ENCODE measurements at regions not wholly inside any gene's neighbourhood (a gene's known extent, or its start where the extent isn't known, plus 50 kb on each side); places are given as distances from the start of the nearest gene placed in this dataset.

DNA sequence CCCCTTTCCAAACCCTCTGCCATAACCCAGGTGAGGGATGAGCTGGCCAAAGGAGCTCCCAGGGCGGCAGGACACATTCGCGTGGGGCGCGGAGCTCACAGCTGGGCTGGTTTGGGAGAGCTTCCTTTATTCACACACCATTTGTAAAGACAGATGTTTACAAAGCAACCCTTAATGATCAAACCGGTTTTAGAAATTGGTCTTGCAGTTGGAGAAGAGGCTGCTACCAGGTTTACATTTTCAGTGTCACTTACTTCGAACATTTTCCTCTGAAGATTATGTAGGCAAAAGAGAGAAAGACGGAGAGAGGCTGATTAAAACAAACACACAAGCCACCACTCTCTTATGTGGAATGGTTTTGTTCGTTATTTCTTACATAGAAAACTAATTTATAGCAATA, 648.7 kb downstream of the IRX1 start:
- no peak overlapping the region for H3K27ac ChIP-seq (replicated peaks)
- TF ChIP-seq REST (IDR thresholded peaks at IDR 0.05; ENCODE audit: insufficient replicate concordance, low read depth) = no peak
- TF ChIP-seq POLR2AphosphoS5 (IDR thresholded peaks at IDR 0.05; ENCODE audit: low read depth) = no peak
- TF ChIP-seq, protein P1, sequence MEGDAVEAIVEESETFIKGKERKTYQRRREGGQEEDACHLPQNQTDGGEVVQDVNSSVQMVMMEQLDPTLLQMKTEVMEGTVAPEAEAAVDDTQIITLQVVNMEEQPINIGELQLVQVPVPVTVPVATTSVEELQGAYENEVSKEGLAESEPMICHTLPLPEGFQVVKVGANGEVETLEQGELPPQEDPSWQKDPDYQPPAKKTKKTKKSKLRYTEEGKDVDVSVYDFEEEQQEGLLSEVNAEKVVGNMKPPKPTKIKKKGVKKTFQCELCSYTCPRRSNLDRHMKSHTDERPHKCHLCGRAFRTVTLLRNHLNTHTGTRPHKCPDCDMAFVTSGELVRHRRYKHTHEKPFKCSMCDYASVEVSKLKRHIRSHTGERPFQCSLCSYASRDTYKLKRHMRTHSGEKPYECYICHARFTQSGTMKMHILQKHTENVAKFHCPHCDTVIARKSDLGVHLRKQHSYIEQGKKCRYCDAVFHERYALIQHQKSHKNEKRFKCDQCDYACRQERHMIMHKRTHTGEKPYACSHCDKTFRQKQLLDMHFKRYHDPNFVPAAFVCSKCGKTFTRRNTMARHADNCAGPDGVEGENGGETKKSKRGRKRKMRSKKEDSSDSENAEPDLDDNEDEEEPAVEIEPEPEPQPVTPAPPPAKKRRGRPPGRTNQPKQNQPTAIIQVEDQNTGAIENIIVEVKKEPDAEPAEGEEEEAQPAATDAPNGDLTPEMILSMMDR (IDR thresholded peaks at IDR 0.05; ENCODE audit: insufficient read depth, low read length) = no peak
- TF ChIP-seq SPI1 (IDR thresholded peaks at IDR 0.05; ENCODE audit: borderline replicate concordance, low read depth) = no peak
- TF ChIP-seq GABPA (IDR thresholded peaks at IDR 0.05; ENCODE audit: low read depth) = no peak
- no peaks in the 10 kb centered on the region for H3K27me3 ChIP-seq (ENCODE audit: insufficient read depth, poor library complexity, severe bottlenecking)
- no peak overlapping the region for H3K4me3 ChIP-seq (replicated peaks; ENCODE audit: insufficient read depth, low read length)
- no peak for DNase-seq (ENCODE audit: low read depth in 1 of 2, low spot score in 1 of 2)

DNA sequence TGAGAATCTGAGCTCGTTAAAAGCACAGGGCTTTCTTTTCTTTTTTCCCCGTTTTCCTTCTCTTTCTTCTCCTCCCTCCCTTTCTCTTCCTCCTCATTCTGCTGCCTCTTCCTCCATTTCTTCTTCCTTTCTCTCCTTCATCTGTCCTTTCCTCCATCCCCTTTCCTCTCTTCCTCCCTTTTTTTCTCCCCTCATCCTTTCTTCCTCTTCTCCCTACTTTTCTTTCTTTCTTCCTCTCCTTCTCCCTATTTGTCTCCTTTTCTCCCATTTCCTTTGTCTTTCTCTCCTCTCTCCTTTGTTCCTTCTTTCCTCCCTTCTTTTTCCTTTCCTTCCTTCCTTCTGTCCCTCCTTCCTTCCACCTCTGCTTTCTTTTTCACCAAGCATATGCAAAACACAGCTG, 649.4 kb downstream of the IRX1 start:
- Histone ChIP-seq H3K27ac (replicated peaks) (no peak overlapping the region), H3K27me3 (ENCODE audit: insufficient read depth, poor library complexity, severe bottlenecking) (no peaks in the 10 kb centered on the region), H3K4me3 (replicated peaks; ENCODE audit: insufficient read depth, low read length) (no peak overlapping the region)
- no peak for DNase-seq (ENCODE audit: low read depth in 1 of 2, low spot score in 1 of 2)
- no peak for TF ChIP-seq POLR2AphosphoS5 (IDR thresholded peaks at IDR 0.05; ENCODE audit: low read depth)
- TF ChIP-seq REST (IDR thresholded peaks at IDR 0.05; ENCODE audit: insufficient replicate concordance, low read depth) = no peak
- TF ChIP-seq SPI1 (IDR thresholded peaks at IDR 0.05; ENCODE audit: borderline replicate concordance, low read depth) = no peak

GRCh38 chr5:4245511-4245910, 649.9 kb downstream of the IRX1 start:
- DNase-seq (ENCODE audit: low read depth in 1 of 2, low spot score in 1 of 2) = no peak
- H3K4me3 ChIP-seq (replicated peaks; ENCODE audit: insufficient read depth, low read length) = no peak overlapping the region
- H3K27ac ChIP-seq (replicated peaks) = no peak overlapping the region
- TF ChIP-seq REST (IDR thresholded peaks at IDR 0.05; ENCODE audit: insufficient replicate concordance, low read depth) (no peak), GABPA (IDR thresholded peaks at IDR 0.05; ENCODE audit: low read depth) (no peak), POLR2AphosphoS5 (IDR thresholded peaks at IDR 0.05; ENCODE audit: low read depth) (no peak), SPI1 (IDR thresholded peaks at IDR 0.05; ENCODE audit: borderline replicate concordance, low read depth) (no peak)
- TF ChIP-seq, protein P1 (IDR thresholded peaks at IDR 0.05; ENCODE audit: insufficient read depth, low read length) = no peak
- H3K27me3 ChIP-seq (ENCODE audit: insufficient read depth, poor library complexity, severe bottlenecking) = no peaks in the 10 kb centered on the region

DNA sequence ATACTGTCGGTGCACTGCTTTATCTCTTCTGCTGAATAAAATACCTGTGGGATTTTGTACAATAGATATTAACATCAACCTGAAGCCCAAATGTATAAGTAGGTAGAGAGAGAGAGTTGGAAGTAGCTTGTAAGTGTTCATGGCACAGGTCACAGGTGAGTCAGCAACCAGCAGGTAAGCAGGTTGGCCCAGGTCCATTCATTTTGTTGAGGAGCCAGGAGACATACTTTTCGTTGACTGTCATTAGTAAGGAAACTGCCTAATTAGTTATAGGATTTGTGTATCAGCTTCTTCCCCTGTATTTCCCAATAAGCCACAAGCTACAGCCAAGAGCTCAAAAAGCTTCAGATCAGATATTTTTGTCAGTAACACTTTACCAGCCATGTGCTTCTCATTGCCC, 650.8 kb downstream of the IRX1 start:
- TF ChIP-seq, protein P1 (IDR thresholded peaks at IDR 0.05; ENCODE audit: insufficient read depth, low read length) = no peak
- TF ChIP-seq SPI1 (IDR thresholded peaks at IDR 0.05; ENCODE audit: borderline replicate concordance, low read depth) (no peak), REST (IDR thresholded peaks at IDR 0.05; ENCODE audit: insufficient replicate concordance, low read depth) (no peak), GABPA (IDR thresholded peaks at IDR 0.05; ENCODE audit: low read depth) (no peak), POLR2AphosphoS5 (IDR thresholded peaks at IDR 0.05; ENCODE audit: low read depth) (no peak)
- DNase-seq (ENCODE audit: low read depth in 1 of 2, low spot score in 1 of 2) = no peak
- H3K27ac ChIP-seq (replicated peaks) = no peak overlapping the region
- no peak overlapping the region for H3K4me3 ChIP-seq (replicated peaks; ENCODE audit: insufficient read depth, low read length)
- H3K27me3 ChIP-seq (ENCODE audit: insufficient read depth, poor library complexity, severe bottlenecking) = no peaks in the 10 kb centered on the region
